HG03378 (cell line): ENCODE measurements at regions not wholly inside any gene's neighbourhood (a gene's known extent, or its start where the extent isn't known, plus 50 kb on each side); places are given as distances from the start of the nearest gene placed in this dataset.

Source experiments
- ATAC-seq: cut with Tn5 transposase; IDR thresholded peaks from one replicate; pipeline ENCODE4 v1.9.1; 2021; ENCODE audit warnings: mild to moderate bottlenecking, moderate library complexity; ENCODE audit not compliant: unreplicated experiment

DNA sequence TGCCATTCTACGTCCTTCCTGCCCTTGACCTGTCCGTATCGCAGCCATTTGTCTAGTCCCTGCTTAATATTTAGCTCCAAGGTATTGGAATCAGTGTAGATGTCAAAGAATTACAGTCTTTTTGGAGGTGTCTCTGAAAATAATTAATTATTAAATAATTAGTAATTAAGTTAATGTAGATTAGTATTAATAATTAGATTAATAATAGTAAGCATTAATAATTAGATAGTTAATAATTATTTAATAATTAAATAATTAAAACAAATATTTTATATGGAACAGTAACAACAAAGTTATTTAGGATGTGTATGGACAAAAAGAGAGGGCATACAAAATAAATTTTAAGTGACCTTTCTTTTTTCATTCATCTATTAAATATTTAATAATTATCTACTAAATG, 639.6 kb downstream of the AACS start:
- no peak for ATAC-seq

DNA sequence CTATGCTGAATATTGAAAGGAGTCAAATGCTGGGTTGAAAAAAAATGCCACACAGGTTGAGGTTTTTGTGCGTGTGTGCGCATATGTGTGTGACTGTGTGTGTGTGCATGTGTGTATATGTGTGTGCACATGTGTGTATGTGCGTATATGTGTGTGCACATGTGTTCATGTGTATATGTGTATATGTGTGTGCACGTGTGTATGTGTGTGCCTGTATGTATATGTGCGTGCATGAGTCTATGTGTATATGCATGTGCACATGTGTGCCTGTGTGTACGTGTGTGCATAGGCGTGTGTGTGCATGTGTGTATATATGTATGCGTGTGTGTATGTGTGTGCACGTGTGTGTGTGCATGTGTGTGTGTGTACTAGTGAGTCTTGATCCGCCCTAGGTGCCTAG, 655.7 kb downstream of the AACS start:
- no peak for ATAC-seq

DNA sequence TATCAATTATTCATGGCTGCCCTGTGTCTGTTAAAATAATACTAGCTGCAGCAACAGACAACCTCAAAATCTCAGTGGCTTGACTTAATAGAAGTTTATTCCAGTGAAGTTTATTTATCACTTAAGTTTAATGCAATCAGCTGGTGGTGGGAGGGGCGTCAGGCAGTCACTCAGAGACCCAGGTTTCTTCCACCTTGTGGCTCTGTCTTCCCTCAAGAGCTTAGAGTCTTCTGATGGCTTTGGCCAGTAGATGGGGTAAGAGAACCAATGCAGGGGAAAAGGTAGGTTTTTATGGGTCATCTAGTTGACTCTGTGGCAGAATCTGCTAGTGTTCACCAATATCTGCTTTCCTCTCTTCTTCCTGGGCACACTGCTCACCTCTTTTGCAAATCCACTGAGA, 668.9 kb downstream of the AACS start:
- no peak for ATAC-seq

DNA sequence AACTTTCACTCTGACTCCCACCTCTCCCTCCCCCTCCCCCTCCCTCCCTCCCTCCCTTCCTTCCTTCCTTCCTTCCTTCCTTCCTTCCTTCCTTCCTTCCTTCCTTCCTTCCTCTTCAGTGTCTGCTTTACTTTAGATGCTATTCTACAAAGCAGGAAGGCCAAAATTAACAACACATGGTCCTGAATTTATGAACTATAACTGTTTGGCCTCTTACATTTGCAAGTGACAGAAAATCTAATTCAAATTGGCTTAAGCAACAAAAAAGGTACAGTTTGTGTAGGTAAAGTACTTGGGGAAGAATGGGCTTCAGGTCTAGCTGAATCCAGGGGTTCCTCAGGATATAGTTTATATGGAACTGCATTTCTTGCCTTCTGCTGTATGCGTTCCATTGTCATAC, 673.0 kb downstream of the AACS start:
- ATAC-seq: no peak

- ATAC-seq: no peak
Measured at GRCh38 chr12:125742413-125742812, 677.2 kb downstream of the AACS start.

DNA sequence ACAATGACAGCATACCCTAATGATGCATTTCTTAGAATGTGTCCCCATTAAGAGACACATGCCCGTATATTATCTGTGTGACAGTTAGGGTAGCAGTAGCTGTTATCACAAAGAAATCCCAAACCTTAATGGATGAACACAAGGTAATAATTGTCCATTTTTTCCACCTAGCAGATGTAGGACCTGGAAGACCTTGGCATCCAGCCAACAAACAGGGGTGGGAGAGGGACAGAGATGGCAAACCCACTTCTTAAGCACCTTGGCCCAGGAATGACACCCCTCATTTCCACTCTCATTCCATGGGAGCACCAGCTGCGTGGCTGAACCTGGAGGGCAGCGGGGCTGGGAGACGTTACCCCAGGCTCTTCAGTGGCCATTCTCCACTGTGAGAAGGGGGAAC, 679.0 kb downstream of the AACS start:
- ATAC-seq: no peak

- ATAC-seq: no peak
Measured at GRCh38 chr12:125755512-125755911, 690.3 kb downstream of the AACS start.

DNA sequence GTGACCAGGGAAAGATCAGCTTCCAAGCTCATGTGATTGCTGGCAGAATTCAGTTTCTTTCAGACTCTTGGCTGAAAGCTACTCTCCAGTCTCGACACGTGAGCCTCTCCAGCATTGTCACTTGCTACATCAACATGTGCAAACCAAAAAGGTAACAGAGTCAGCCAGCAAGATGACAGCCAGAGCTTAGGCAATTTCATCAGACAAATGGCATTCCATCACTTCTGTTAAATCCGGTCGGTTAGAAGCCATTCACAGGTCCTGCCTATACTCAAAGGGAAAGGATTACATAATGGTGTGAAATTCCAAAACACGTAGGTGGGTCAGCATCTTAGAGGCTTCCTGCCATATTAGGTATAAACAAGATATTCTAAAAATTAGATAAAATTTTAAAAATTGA, 700.9 kb downstream of the AACS start:
- no peak for ATAC-seq

GRCh38 chr12:125772403-125772802, 707.2 kb downstream of the AACS start:
- no peak for ATAC-seq

- no peak for ATAC-seq
Measured at GRCh38 chr12:125773033-125773640, 707.9 kb downstream of the AACS start.

GRCh38 chr12:125775507-125775906, 710.3 kb downstream of the AACS start:
- ATAC-seq: no peak

- ATAC-seq: no peak
Measured at GRCh38 chr12:125776212-125776611, 711.0 kb downstream of the AACS start.

DNA sequence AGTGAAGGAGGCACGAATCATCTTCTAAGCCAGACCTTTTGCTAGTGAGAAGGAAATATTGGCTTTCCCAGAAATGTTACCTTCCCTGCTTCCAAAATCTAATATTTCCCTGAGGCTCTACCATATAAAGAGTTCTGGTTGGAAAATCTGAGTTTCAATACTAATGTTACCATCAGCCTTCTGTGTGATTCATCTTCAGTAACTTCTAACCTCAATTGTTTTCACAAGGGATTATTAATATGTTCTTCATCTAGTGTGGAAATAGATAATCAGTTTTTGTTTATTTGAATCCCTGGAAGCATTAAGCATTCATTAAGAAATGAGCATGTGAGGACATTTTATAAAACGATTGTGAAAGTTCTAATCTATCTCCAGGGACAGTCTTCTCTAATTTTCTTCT, 720.9 kb downstream of the AACS start:
- no peak for ATAC-seq

GRCh38 chr12:125794401-125794800, 729.2 kb downstream of the AACS start:
- ATAC-seq: no peak

DNA sequence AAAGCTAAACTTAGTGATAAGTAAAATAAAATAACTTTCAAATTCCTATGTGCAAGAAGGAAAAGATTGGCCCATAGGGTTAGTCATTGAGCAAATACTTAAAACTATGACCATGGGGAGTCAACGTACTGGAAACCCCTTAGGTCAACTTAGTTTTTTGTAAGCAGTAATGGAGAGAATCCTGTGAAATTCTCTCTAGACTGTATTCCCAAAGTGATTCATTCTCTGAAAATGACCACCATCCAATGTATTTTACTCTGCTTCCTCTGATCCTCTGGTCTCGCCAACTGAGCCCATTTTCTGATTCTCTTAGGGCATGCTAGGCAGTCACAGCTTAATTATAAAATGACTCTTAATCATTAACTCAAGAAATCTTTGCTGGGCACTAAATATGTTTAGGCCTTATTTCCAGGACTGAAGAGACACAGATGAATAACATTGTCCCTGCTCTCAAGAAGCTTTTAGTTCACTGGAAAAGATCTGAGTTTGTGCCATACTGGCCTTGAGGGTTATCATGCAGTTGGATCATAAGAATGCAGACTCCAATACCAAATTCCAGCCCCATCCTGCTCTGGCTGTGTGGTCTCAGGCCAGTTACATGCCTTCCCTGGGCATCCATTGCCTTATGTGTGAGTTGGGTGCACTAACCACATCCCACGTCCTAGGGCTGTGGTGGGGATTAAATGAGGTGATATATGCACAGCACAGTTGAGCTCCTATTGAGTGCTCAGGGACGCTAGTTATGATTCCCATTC, 732.4 kb downstream of the AACS start:
- ATAC-seq: no peak

DNA sequence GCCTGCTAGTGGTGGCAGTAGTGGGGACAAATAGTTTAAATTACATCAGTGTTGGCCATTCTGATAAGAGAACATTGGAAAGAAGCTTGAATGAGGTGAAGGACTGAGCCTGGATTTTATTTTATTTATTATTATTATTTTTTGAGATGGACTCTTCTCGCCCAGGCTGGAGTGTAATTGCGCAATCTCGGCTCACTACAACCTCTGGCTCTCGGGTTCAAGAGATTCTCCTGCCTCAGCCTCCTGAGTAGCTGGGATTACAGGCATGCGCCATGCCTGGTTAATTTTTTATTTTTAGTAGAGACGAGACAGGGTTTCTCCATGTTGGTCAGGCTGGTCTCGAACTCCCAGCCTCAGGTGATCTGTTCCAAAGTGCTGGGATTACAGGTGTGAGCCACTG, 739.4 kb downstream of the AACS start:
- no peak for ATAC-seq

GRCh38 chr12:125824276-125824675, 759.0 kb downstream of the AACS start:
- no peak for ATAC-seq

- ATAC-seq: no peak
Measured at GRCh38 chr12:125835852-125836251, 770.6 kb downstream of the AACS start.

GRCh38 chr12:125836647-125837046, 771.4 kb downstream of the AACS start:
- ATAC-seq: no peak

GRCh38 chr12:125841332-125841731, 776.1 kb downstream of the AACS start:
- ATAC-seq: no peak

GRCh38 chr12:125852116-125852515, 786.9 kb downstream of the AACS start:
- ATAC-seq: no peak

DNA sequence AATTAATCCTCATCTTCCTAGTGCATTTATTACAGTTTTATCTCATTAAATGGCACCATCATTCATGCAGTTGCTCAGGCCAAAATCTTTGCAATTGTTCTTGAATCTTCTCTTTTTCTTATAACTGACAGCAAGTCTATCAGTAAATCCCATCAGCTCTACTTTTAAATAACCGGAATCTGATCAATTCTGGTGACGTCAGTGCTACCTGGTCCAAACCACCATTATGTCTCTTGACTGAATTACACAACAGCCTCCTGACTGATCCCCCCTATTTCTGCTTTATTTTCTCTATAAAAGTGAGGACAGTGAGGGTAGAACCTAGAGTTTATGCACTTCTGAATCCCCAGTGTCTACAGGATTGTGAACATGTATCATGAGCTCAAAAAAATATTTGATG, 787.4 kb downstream of the AACS start:
- no peak for ATAC-seq

DNA sequence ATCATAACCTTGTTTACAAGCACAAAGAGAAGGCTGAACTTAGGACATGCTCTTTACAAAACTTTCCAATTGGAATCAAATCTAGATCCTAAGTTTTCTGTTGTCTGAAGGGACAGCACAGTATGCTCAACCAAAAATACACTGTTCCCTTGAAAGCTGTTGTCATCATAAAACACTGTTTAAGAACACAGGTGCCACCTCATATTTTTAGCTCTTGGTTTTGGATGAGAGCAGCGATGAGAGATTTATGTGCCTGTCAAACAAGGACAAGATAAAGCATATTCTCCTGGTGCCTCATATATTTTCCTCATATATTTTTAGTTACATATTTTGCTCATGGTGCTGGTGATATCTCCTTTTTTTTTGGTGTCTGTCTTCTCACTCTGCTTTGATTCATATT, 788.4 kb downstream of the AACS start:
- ATAC-seq: no peak
